Sigmoid colon (tissue), 6 donors: ENCODE measurements at regions not wholly inside any gene's neighbourhood (a gene's known extent, or its start where the extent isn't known, plus 50 kb on each side); places are given as distances from the start of the nearest gene placed in this dataset.

Experiments
- DNase-seq: peaks from one replicate; pipeline ENCODE4 v3.0.0-alpha.2; 2019
- H3K27ac ChIP-seq, 4 donors: fragments of 200-600 bp; sonication (generic); one replicate each; pipeline ENCODE4 v1.5.1; 2016 to 2019; ENCODE audit warnings: mild to moderate bottlenecking in 1 of 4
- H3K27me3 ChIP-seq, 3 donors: fragments of 200-600 bp; sonication (generic); one replicate each; pipeline ENCODE4 v1.5.1; 2019; ENCODE audit warnings: mild to moderate bottlenecking in 1 of 3
- H3K36me3 ChIP-seq, 4 donors: fragments of 200-600 bp; sonication (generic); one replicate each; pipeline ENCODE4 v1.5.1; 2016 to 2019
- H3K4me1 ChIP-seq, 4 donors: fragments of 200-600 bp; sonication (generic); one replicate each; pipeline ENCODE4 v1.5.1; 2017 to 2019
- H3K4me3 ChIP-seq, 4 donors: fragments of 200-600 bp; sonication (generic); one replicate each; pipeline ENCODE4 v1.5.1; 2017 to 2019; ENCODE audit warnings: mild to moderate bottlenecking in 2 of 4, moderate library complexity in 1 of 4
- H3K9me3 ChIP-seq, 4 donors: fragments of 200-600 bp in 3 of 4; sonication (generic) in 3 of 4; one replicate each; pipeline versions ENCODE4 v1.5.1 to v1.6.1; 2013 to 2019
- EP300 ChIP-seq, 4 donors: sonication (generic); formaldehyde crosslinking; IDR thresholded peaks; one replicate each; pipeline ENCODE4 v1.6.1; 2017; ENCODE audit warnings: antibody characterized with exemption in 4 of 4
- POLR2A ChIP-seq, 2 donors: fragments of 450-650 bp; IDR thresholded peaks; one replicate each; pipeline ENCODE4 v1.6.1; 2016; ENCODE audit warnings: antibody characterized with exemption in 2 of 2, mild to moderate bottlenecking in 2 of 2, moderate library complexity in 2 of 2
- POLR2AphosphoS5 ChIP-seq, 4 donors: sonication (generic); formaldehyde crosslinking; IDR thresholded peaks; one replicate each; pipeline ENCODE4 v1.6.1; 2017; ENCODE audit warnings: antibody characterized with exemption in 4 of 4
- WGBS, 2 donors: extraction: QIAGEN DNeasy Blood & Tissue Kit; methylation state at CpG; one replicate each; pipeline ENCODE4 v1.1.7; 2013; 5-methylcytosine and 5-hydroxymethylcytosine counted together
- intact Hi-C: fragments of 100-400 bp; cut with DNase I; formaldehyde crosslinking; loops from one replicate; pipeline ENCODE4 v1.15.1; 2023
- TF ChIP-seq, protein P1 (sequence below), 4 experiments: fragments of 450-650 bp in 3 of 4; fragments of 200-600 bp in 1 of 4; IDR thresholded peaks; one replicate each; pipeline ENCODE4 v1.5.1; 2016 to 2019; ENCODE audit warnings: antibody characterized with exemption in 4 of 4, mild to moderate bottlenecking in 3 of 4, moderate library complexity in 2 of 4
- donor health status: healthy with polysubstance abuse.
- donor health status: healthy.

DNA sequence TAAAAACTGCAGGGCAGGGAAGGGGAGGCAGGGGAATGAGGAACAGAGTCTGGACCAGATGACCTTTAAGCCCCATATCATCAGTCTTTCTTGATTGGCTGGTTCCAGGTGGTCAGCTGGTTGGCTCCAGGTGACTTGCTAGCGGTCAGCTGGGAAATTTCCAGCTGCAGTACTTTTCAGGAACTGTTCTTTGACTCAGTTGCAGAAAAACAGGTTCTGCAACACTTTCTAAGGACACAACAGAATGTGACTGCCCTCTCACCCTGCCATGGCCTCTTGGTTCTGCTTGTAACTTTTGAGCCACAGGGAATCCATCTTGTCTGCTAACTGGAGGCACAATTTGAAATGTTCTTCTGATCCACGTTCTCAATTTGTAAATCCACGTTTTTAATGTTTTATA lies 278.3 kb upstream of the LRATD1 start:
- TF ChIP-seq EP300 (IDR thresholded peaks at IDR 0.05) (no peak), POLR2A (IDR thresholded peaks at IDR 0.05) (no peak), POLR2AphosphoS5 (IDR thresholded peaks at IDR 0.05) (no peak)
- TF ChIP-seq, protein P1, sequence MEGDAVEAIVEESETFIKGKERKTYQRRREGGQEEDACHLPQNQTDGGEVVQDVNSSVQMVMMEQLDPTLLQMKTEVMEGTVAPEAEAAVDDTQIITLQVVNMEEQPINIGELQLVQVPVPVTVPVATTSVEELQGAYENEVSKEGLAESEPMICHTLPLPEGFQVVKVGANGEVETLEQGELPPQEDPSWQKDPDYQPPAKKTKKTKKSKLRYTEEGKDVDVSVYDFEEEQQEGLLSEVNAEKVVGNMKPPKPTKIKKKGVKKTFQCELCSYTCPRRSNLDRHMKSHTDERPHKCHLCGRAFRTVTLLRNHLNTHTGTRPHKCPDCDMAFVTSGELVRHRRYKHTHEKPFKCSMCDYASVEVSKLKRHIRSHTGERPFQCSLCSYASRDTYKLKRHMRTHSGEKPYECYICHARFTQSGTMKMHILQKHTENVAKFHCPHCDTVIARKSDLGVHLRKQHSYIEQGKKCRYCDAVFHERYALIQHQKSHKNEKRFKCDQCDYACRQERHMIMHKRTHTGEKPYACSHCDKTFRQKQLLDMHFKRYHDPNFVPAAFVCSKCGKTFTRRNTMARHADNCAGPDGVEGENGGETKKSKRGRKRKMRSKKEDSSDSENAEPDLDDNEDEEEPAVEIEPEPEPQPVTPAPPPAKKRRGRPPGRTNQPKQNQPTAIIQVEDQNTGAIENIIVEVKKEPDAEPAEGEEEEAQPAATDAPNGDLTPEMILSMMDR (IDR thresholded peaks at IDR 0.05), result no peak
- H3K27me3 ChIP-seq, result no peaks in the 10 kb centered on the region
- intact Hi-C loops, result no loop called here
- no peak overlapping the region for H3K27ac ChIP-seq
- H3K36me3 ChIP-seq, result no peaks in the 10 kb centered on the region
- no peaks in the 10 kb centered on the region for H3K4me1 ChIP-seq
- DNase-seq, result no peak
- WGBS, 2 donors, result 62 to 83% methylated on average over 3 of the region's 3 CpGs
- H3K4me3 ChIP-seq, result no peak overlapping the region
- H3K9me3 ChIP-seq, result no peaks in the 10 kb centered on the region

DNA sequence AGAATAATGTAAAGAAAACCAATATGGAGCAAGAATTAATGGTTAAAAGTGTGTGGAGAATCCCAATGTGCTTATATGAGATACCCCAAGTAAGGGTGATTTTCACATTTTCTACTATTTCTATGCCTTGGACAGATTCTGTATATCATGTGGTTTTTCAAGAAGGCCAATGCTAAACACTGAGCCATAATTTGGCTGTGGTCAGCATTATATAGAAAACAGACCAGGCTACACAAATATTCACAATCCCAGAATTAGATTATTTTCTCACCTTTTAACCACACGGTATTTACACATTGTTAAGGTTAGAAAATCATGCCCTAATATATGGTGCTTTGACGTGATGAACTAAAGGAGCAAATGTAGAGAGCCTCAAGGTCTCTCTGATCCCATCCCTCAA lies 277.4 kb upstream of the LRATD1 start:
- H3K27me3 ChIP-seq, result no peaks in the 10 kb centered on the region
- no peak for DNase-seq
- WGBS, 2 donors, result 89 to 91% methylated on average over 2 of the region's 2 CpGs
- intact Hi-C loops, result no loop called here
- no peak overlapping the region for H3K4me3 ChIP-seq
- TF ChIP-seq, protein P1 (IDR thresholded peaks at IDR 0.05), result no peak
- no peak for TF ChIP-seq EP300 (IDR thresholded peaks at IDR 0.05)
- no peak for TF ChIP-seq POLR2AphosphoS5 (IDR thresholded peaks at IDR 0.05)
- no peak for TF ChIP-seq POLR2A (IDR thresholded peaks at IDR 0.05)
- no peaks in the 10 kb centered on the region for H3K36me3 ChIP-seq
- H3K9me3 ChIP-seq, result no peaks in the 10 kb centered on the region
- H3K27ac ChIP-seq, result no peak overlapping the region
- no peaks in the 10 kb centered on the region for H3K4me1 ChIP-seq

DNA sequence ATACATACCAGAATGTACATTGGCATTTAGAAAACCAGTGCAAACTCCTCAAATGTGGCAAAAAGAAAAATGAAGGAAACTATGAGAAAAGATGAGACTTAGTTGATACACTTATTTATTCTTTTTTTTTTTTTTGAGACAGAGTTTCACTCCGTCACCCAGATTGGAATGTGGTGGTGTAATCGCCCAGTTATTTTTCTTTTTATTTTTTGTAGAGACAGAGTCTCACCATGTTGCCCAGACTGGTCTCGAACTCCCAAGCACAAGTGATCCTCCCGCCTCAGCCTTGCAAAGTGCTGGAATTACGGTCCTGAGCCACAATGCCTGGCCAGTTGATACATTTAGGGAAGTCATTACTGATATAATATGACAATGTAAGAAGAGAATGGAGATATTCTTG lies 274.2 kb upstream of the LRATD1 start:
- Histone ChIP-seq H3K9me3 (no peaks in the 10 kb centered on the region), H3K4me1 (no peaks in the 10 kb centered on the region), H3K27me3 (no peaks in the 10 kb centered on the region), H3K27ac (no peak overlapping the region), H3K36me3 (no peaks in the 10 kb centered on the region), H3K4me3 (no peak overlapping the region)
- intact Hi-C loops, result no loop called here
- DNase-seq, result no peak
- TF ChIP-seq POLR2A (IDR thresholded peaks at IDR 0.05) (no peak), EP300 (IDR thresholded peaks at IDR 0.05) (no peak), POLR2AphosphoS5 (IDR thresholded peaks at IDR 0.05) (no peak)
- TF ChIP-seq, protein P1 (IDR thresholded peaks at IDR 0.05), result no peak
- 86 to 93% methylated on average over 5 of the region's 5 CpGs for WGBS, 2 donors

- TF ChIP-seq POLR2A (IDR thresholded peaks at IDR 0.05), result no peak
- TF ChIP-seq, protein P1 (IDR thresholded peaks at IDR 0.05), result no peak
- no peak for TF ChIP-seq POLR2AphosphoS5 (IDR thresholded peaks at IDR 0.05)
- no peak for TF ChIP-seq EP300 (IDR thresholded peaks at IDR 0.05)
- H3K4me3 ChIP-seq, result no peak overlapping the region
- WGBS, 2 donors, result 90% methylated on average over 6 of the region's 6 CpGs
- intact Hi-C loops, result no loop called here
- H3K4me1 ChIP-seq, result no peaks in the 10 kb centered on the region
- no peaks in the 10 kb centered on the region for H3K36me3 ChIP-seq
- no peaks in the 10 kb centered on the region for H3K9me3 ChIP-seq
- no peak overlapping the region for H3K27ac ChIP-seq
- H3K27me3 ChIP-seq, result no peaks in the 10 kb centered on the region
- DNase-seq, result no peak
Measured at GRCh38 chr2:14358774-14359173, 273.7 kb upstream of the LRATD1 start.

- no peaks in the 10 kb centered on the region for H3K27me3 ChIP-seq
- H3K9me3 ChIP-seq, result no peaks in the 10 kb centered on the region
- no peaks in the 10 kb centered on the region for H3K36me3 ChIP-seq
- H3K4me1 ChIP-seq, result no peaks in the 10 kb centered on the region
- H3K27ac ChIP-seq, result no peak overlapping the region
- intact Hi-C loops, result no loop called here
- no peak overlapping the region for H3K4me3 ChIP-seq
- WGBS, 2 donors, result 19 to 63% methylated on average over 4 of the region's 4 CpGs
- no peak for TF ChIP-seq POLR2A (IDR thresholded peaks at IDR 0.05)
- TF ChIP-seq, protein P1 (IDR thresholded peaks at IDR 0.05), result no peak
- no peak for TF ChIP-seq POLR2AphosphoS5 (IDR thresholded peaks at IDR 0.05)
- no peak for TF ChIP-seq EP300 (IDR thresholded peaks at IDR 0.05)
- no peak for DNase-seq
Measured at GRCh38 chr2:14363137-14363536, 269.4 kb upstream of the LRATD1 start.
